SU-DHL-6 (cell line): ENCODE measurements at regions not wholly inside any gene's neighbourhood (a gene's known extent, or its start where the extent isn't known, plus 50 kb on each side); places are given as distances from the start of the nearest gene placed in this dataset.

Experiments
- H2AFZ ChIP-seq: fragments of 200-600 bp; sonication (generic); 2 replicates; pipeline ENCODE4 v1.6.1; 2014; ENCODE audit warnings: low read depth, mild to moderate bottlenecking, moderate library complexity, mixed read lengths, antibody characterized with exemption, low read length; ENCODE audit not compliant: severe bottlenecking
- H3F3A ChIP-seq: fragments of 200-600 bp; shearing (Covaris generic); 2 replicates; pipeline ENCODE4 v1.6.0; 2016; ENCODE audit warnings: antibody characterized with exemption, mild to moderate bottlenecking; ENCODE audit not compliant: insufficient read depth
- H3K27ac ChIP-seq: fragments of 200-600 bp; sonication (generic); 2 replicates; pipeline ENCODE4 v1.5.1; 2016; ENCODE audit warnings: low read depth, mild to moderate bottlenecking, low read length, moderate library complexity, mixed read lengths
- H3K27me3 ChIP-seq: fragments of 200-600 bp; sonication (generic), shearing (Covaris generic); 2 replicates; pipeline ENCODE4 v1.6.0; 2014; ENCODE audit warnings: mild to moderate bottlenecking, low read length
- H3K36me3 ChIP-seq: fragments of 200-600 bp; sonication (generic); 2 replicates; pipeline ENCODE4 v1.6.1; 2014; ENCODE audit warnings: mild to moderate bottlenecking, low read length, mixed read lengths
- H3K4me2 ChIP-seq: fragments of 300-600, 200-600 bp; shearing (Covaris generic), sonication (generic); 2 replicates; pipeline ENCODE4 v1.6.0; 2014; ENCODE audit warnings: low read length, low read depth, mild to moderate bottlenecking; ENCODE audit not compliant: poor library complexity, severe bottlenecking
- H3K4me3 ChIP-seq: fragments of 200-600 bp; sonication (generic); 2 replicates; pipeline ENCODE4 v1.5.1; 2014; ENCODE audit warnings: antibody characterized with exemption, low read length, mild to moderate bottlenecking, mixed read lengths; ENCODE audit not compliant: insufficient read depth, poor library complexity, severe bottlenecking
- H3K79me2 ChIP-seq: fragments of 200-600 bp; sonication (generic); 2 replicates; pipeline ENCODE4 v1.6.1; 2014; ENCODE audit warnings: mild to moderate bottlenecking, low read length, moderate library complexity; ENCODE audit not compliant: insufficient read depth
- H3K9ac ChIP-seq: fragments of 200-600 bp; sonication (generic); 2 replicates; pipeline ENCODE4 v1.7.0; 2014; ENCODE audit warnings: mild to moderate bottlenecking, low read length
- H3K9me2 ChIP-seq: fragments of 200-600 bp; sonication (generic); replicated peaks from 2 replicates; pipeline ENCODE4 v1.6.1; 2014; ENCODE audit warnings: low read length; ENCODE audit not compliant: insufficient read depth
- H3K9me3 ChIP-seq: fragments of 200-600 bp; sonication (generic); 2 replicates; pipeline ENCODE4 v1.6.1; 2014; ENCODE audit warnings: low read length, mixed read lengths; ENCODE audit not compliant: insufficient read depth
- H4K20me1 ChIP-seq: fragments of 200-600 bp; sonication (generic); 2 replicates; pipeline ENCODE4 v1.6.1; 2014; ENCODE audit warnings: low read depth, mild to moderate bottlenecking, antibody characterized with exemption, low read length, moderate library complexity, mixed read lengths
- CTCF ChIP-seq: fragments of 200-600 bp; sonication (generic); IDR thresholded peaks from one replicate; pipeline ENCODE4 v1.5.1; 2017; ENCODE audit warnings: antibody characterized with exemption, mild to moderate bottlenecking, low read length, moderate library complexity; ENCODE audit not compliant: insufficient read depth, poor library complexity, severe bottlenecking
- EZH2phosphoT487 ChIP-seq: fragments of 200-600 bp; sonication (generic), shearing (Covaris generic); conservative IDR thresholded peaks from 2 replicates; pipeline ENCODE4 v1.6.1; 2018; ENCODE audit warnings: mild to moderate bottlenecking, antibody characterized with exemption, low read length, moderate library complexity, mixed read lengths

- Histone ChIP-seq H3K9me2 (no peaks in the 10 kb centered on the region), H3K36me3 (no peaks in the 10 kb centered on the region), H3K27ac (no peak overlapping the region), H3K79me2 (no peaks in the 10 kb centered on the region), H2AFZ (no peak overlapping the region), H3K4me3 (no peak overlapping the region), H3K27me3 (no peaks in the 10 kb centered on the region), H3K9ac (no peak overlapping the region), H3K9me3 (no peaks in the 10 kb centered on the region), H3K4me2 (no peak overlapping the region), H3F3A (no peaks in the 10 kb centered on the region), H4K20me1 (no peaks in the 10 kb centered on the region)
- TF ChIP-seq EZH2phosphoT487: no peak
- no peak for TF ChIP-seq CTCF
Observed at GRCh38 chr13:105519771-105520170, 1015.7 kb downstream of the EFNB2 start.

GRCh38 chr13:105518086-105518485, 1017.4 kb downstream of the EFNB2 start:
- H3K9me3 ChIP-seq: no peaks in the 10 kb centered on the region
- no peaks in the 10 kb centered on the region for H4K20me1 ChIP-seq
- H3K4me3 ChIP-seq: no peak overlapping the region
- no peaks in the 10 kb centered on the region for H3K79me2 ChIP-seq
- no peaks in the 10 kb centered on the region for H3K9me2 ChIP-seq
- TF ChIP-seq EZH2phosphoT487 (no peak), CTCF (no peak)
- no peak overlapping the region for H2AFZ ChIP-seq
- H3F3A ChIP-seq: no peaks in the 10 kb centered on the region
- no peak overlapping the region for H3K27ac ChIP-seq
- no peak overlapping the region for H3K4me2 ChIP-seq
- no peaks in the 10 kb centered on the region for H3K36me3 ChIP-seq
- no peaks in the 10 kb centered on the region for H3K27me3 ChIP-seq
- no peak overlapping the region for H3K9ac ChIP-seq

GRCh38 chr13:105514401-105514800, 1021.1 kb downstream of the EFNB2 start:
- Histone ChIP-seq H3K4me2 (no peak overlapping the region), H3K9me2 (no peaks in the 10 kb centered on the region), H3K27ac (no peak overlapping the region), H4K20me1 (no peaks in the 10 kb centered on the region), H3K9ac (no peak overlapping the region), H2AFZ (no peak overlapping the region), H3F3A (no peaks in the 10 kb centered on the region), H3K27me3 (no peaks in the 10 kb centered on the region), H3K36me3 (no peaks in the 10 kb centered on the region), H3K79me2 (no peaks in the 10 kb centered on the region), H3K9me3 (no peaks in the 10 kb centered on the region), H3K4me3 (no peak overlapping the region)
- TF ChIP-seq EZH2phosphoT487 (no peak), CTCF (no peak)

GRCh38 chr13:105513448-105513847, 1022.0 kb downstream of the EFNB2 start:
- Histone ChIP-seq H3K27me3 (no peaks in the 10 kb centered on the region), H3K4me2 (no peak overlapping the region), H3K79me2 (no peaks in the 10 kb centered on the region), H3K36me3 (no peaks in the 10 kb centered on the region), H4K20me1 (no peaks in the 10 kb centered on the region), H2AFZ (no peak overlapping the region), H3K9ac (no peak overlapping the region), H3F3A (no peaks in the 10 kb centered on the region), H3K9me3 (no peaks in the 10 kb centered on the region), H3K4me3 (no peak overlapping the region), H3K27ac (no peak overlapping the region), H3K9me2 (no peaks in the 10 kb centered on the region)
- no peak for TF ChIP-seq EZH2phosphoT487
- TF ChIP-seq CTCF: no peak
